ENCODE measurements at regions not wholly inside any gene's neighbourhood (a gene's known extent, or its start where the extent isn't known, plus 50 kb on each side); places are given as distances from the start of the nearest gene placed in this dataset.

DNA sequence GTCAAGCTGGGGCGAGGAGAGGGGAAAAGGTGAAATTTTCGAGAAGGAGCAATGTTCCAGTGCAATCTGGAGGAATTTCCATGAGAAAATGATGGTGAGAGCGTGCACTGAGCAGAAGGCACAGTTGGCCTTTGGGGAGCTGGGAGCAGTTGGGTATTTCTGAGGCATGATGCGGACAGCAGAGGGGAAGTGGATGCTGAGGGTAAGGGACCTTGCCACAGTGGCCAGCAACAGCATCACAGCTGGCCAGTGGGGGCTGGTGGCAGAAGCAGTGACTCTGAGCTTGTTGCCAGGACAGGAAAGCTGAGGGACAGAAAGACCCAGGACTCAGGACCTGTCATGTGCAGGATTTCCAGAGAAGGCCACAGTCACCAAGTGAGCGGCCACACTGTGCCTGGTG is 98.9 kb downstream of the LSM3 start:
- no peak for TF ChIP-seq POLR2A (IDR thresholded peaks at IDR 0.05; ENCODE audit: low read depth, low read length)
- TF ChIP-seq, protein P1, sequence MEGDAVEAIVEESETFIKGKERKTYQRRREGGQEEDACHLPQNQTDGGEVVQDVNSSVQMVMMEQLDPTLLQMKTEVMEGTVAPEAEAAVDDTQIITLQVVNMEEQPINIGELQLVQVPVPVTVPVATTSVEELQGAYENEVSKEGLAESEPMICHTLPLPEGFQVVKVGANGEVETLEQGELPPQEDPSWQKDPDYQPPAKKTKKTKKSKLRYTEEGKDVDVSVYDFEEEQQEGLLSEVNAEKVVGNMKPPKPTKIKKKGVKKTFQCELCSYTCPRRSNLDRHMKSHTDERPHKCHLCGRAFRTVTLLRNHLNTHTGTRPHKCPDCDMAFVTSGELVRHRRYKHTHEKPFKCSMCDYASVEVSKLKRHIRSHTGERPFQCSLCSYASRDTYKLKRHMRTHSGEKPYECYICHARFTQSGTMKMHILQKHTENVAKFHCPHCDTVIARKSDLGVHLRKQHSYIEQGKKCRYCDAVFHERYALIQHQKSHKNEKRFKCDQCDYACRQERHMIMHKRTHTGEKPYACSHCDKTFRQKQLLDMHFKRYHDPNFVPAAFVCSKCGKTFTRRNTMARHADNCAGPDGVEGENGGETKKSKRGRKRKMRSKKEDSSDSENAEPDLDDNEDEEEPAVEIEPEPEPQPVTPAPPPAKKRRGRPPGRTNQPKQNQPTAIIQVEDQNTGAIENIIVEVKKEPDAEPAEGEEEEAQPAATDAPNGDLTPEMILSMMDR (conservative IDR thresholded peaks at IDR 0.05; ENCODE audit: low read depth, low read length): no peak
- no peak for TF ChIP-seq RAD21 (IDR thresholded peaks at IDR 0.05; ENCODE audit: low read length)
